DOHH2 (cell line): ENCODE measurements at regions not wholly inside any gene's neighbourhood (a gene's known extent, or its start where the extent isn't known, plus 50 kb on each side); places are given as distances from the start of the nearest gene placed in this dataset.

Source experiments
- H3F3A ChIP-seq: fragments of 200-600 bp; sonication (generic), shearing (Covaris generic); 2 replicates; pipeline ENCODE4 v1.6.0; 2016; ENCODE audit warnings: antibody characterized with exemption, mild to moderate bottlenecking; ENCODE audit not compliant: control insufficient read depth, insufficient read depth
- H3K27ac ChIP-seq: fragments of 200-600 bp; sonication (generic); 2 replicates; pipeline ENCODE4 v1.5.1; 2014; ENCODE audit warnings: low read depth, mild to moderate bottlenecking, low read length, moderate library complexity
- H3K27me3 ChIP-seq: fragments of 200-600 bp; sonication (generic); 2 replicates; pipeline ENCODE4 v1.6.1; 2014; ENCODE audit warnings: mild to moderate bottlenecking, low read length, mixed read lengths; ENCODE audit not compliant: control insufficient read depth
- H3K36me3 ChIP-seq: fragments of 200-600 bp; sonication (generic); 2 replicates; pipeline ENCODE4 v1.6.1; 2014; ENCODE audit warnings: mild to moderate bottlenecking, low read length, moderate library complexity, mixed read lengths; ENCODE audit not compliant: control insufficient read depth
- H3K4me1 ChIP-seq: fragments of 200-600 bp; sonication (generic); 2 replicates; pipeline ENCODE4 v1.6.1; 2014; ENCODE audit warnings: mild to moderate bottlenecking, low read length, mixed read lengths; ENCODE audit not compliant: control insufficient read depth
- H3K4me2 ChIP-seq: fragments of 200-600 bp; sonication (generic); 2 replicates; pipeline ENCODE4 v1.6.0; 2014; ENCODE audit warnings: mild to moderate bottlenecking, low read length, moderate library complexity
- H3K4me3 ChIP-seq: fragments of 200-600 bp; sonication (generic); 2 replicates; pipeline ENCODE4 v1.5.1; 2014; ENCODE audit warnings: mild to moderate bottlenecking, low read length, mixed read lengths
- H3K79me2 ChIP-seq: fragments of 200-600 bp; sonication (generic); 2 replicates; pipeline ENCODE4 v1.6.1; 2014; ENCODE audit warnings: mild to moderate bottlenecking, low read length, mixed read lengths; ENCODE audit not compliant: control insufficient read depth
- H3K9me2 ChIP-seq: fragments of 200-600 bp; sonication (generic); replicated peaks from 2 replicates; pipeline ENCODE4 v1.6.1; 2014; ENCODE audit warnings: mild to moderate bottlenecking, low read length, mixed read lengths; ENCODE audit not compliant: control insufficient read depth
- H3K9me3 ChIP-seq: fragments of 200-600 bp; sonication (generic); 2 replicates; pipeline ENCODE4 v1.6.1; 2014; ENCODE audit warnings: antibody characterized with exemption, low read length, mixed read lengths; ENCODE audit not compliant: control insufficient read depth, insufficient read depth
- H4K20me1 ChIP-seq: fragments of 200-600 bp; sonication (generic); 2 replicates; pipeline ENCODE4 v1.6.0; 2014; ENCODE audit warnings: low read depth, mild to moderate bottlenecking, antibody characterized with exemption, low read length, moderate library complexity; ENCODE audit not compliant: control insufficient read depth, insufficient read depth
- CTCF ChIP-seq: fragments of 200-600 bp; sonication (generic); IDR thresholded peaks from one replicate; pipeline ENCODE4 v1.5.1; 2014; ENCODE audit warnings: antibody characterized with exemption, mild to moderate bottlenecking, low read depth, low read length; ENCODE audit not compliant: poor library complexity, severe bottlenecking
- EZH2phosphoT487 ChIP-seq: fragments of 200-600 bp; sonication (generic); IDR thresholded peaks from 2 replicates; pipeline ENCODE4 v1.6.1; 2017; ENCODE audit warnings: borderline replicate concordance, mild to moderate bottlenecking, antibody characterized with exemption, low read length, moderate library complexity, mixed read lengths

- no peaks in the 10 kb centered on the region for H4K20me1 ChIP-seq
- no peak overlapping the region for H3K4me2 ChIP-seq
- H3K9me3 ChIP-seq = no peaks in the 10 kb centered on the region
- no peaks in the 10 kb centered on the region for H3F3A ChIP-seq
- no peak for TF ChIP-seq CTCF
- no peak for TF ChIP-seq EZH2phosphoT487
- no peaks in the 10 kb centered on the region for H3K36me3 ChIP-seq
- H3K27me3 ChIP-seq = no peaks in the 10 kb centered on the region
- no peaks in the 10 kb centered on the region for H3K4me1 ChIP-seq
- no peak overlapping the region for H3K4me3 ChIP-seq
- H3K79me2 ChIP-seq = no peaks in the 10 kb centered on the region
- no peak overlapping the region for H3K27ac ChIP-seq
- no peaks in the 10 kb centered on the region for H3K9me2 ChIP-seq
These were observed 499.3 kb upstream of the TMEM132C start for GRCh38 chr12:127767656-127768055.

- H4K20me1 ChIP-seq = no peaks in the 10 kb centered on the region
- H3K36me3 ChIP-seq = no peaks in the 10 kb centered on the region
- no peaks in the 10 kb centered on the region for H3K79me2 ChIP-seq
- no peak overlapping the region for H3K4me3 ChIP-seq
- H3K9me2 ChIP-seq = no peaks in the 10 kb centered on the region
- H3K4me1 ChIP-seq = no peaks in the 10 kb centered on the region
- H3K27me3 ChIP-seq = no peaks in the 10 kb centered on the region
- H3K9me3 ChIP-seq = no peaks in the 10 kb centered on the region
- H3F3A ChIP-seq = no peaks in the 10 kb centered on the region
- no peak overlapping the region for H3K27ac ChIP-seq
- TF ChIP-seq CTCF (no peak), EZH2phosphoT487 (no peak)
- no peak overlapping the region for H3K4me2 ChIP-seq
These were observed 496.9 kb upstream of the TMEM132C start for GRCh38 chr12:127770118-127770517.

GRCh38 chr12:127771546-127771945 lies 495.4 kb upstream of the TMEM132C start:
- no peak overlapping the region for H3K27ac ChIP-seq
- H3K4me3 ChIP-seq = no peak overlapping the region
- no peaks in the 10 kb centered on the region for H3K27me3 ChIP-seq
- H3K79me2 ChIP-seq = no peaks in the 10 kb centered on the region
- no peaks in the 10 kb centered on the region for H3K9me3 ChIP-seq
- no peaks in the 10 kb centered on the region for H3K4me1 ChIP-seq
- H4K20me1 ChIP-seq = no peaks in the 10 kb centered on the region
- no peak for TF ChIP-seq EZH2phosphoT487
- TF ChIP-seq CTCF = no peak
- H3K4me2 ChIP-seq = no peak overlapping the region
- H3F3A ChIP-seq = no peaks in the 10 kb centered on the region
- no peaks in the 10 kb centered on the region for H3K36me3 ChIP-seq
- no peaks in the 10 kb centered on the region for H3K9me2 ChIP-seq

- no peaks in the 10 kb centered on the region for H3F3A ChIP-seq
- no peaks in the 10 kb centered on the region for H3K27me3 ChIP-seq
- no peak overlapping the region for H3K4me3 ChIP-seq
- no peaks in the 10 kb centered on the region for H3K4me1 ChIP-seq
- H3K9me2 ChIP-seq = no peaks in the 10 kb centered on the region
- H3K36me3 ChIP-seq = no peaks in the 10 kb centered on the region
- no peaks in the 10 kb centered on the region for H3K79me2 ChIP-seq
- H3K4me2 ChIP-seq = no peak overlapping the region
- H3K9me3 ChIP-seq = no peaks in the 10 kb centered on the region
- no peak overlapping the region for H3K27ac ChIP-seq
- TF ChIP-seq CTCF (no peak), EZH2phosphoT487 (no peak)
- H4K20me1 ChIP-seq = no peaks in the 10 kb centered on the region
These were observed 493.4 kb upstream of the TMEM132C start for GRCh38 chr12:127773520-127773919.
